Adrenal gland (tissue), 5 donors: ENCODE measurements at regions not wholly inside any gene's neighbourhood (a gene's known extent, or its start where the extent isn't known, plus 50 kb on each side); places are given as distances from the start of the nearest gene placed in this dataset.

Source experiments
- CTCF ChIP-seq, 6 experiments: fragments of 450-650 bp in 4 of 6; fragments of 200-600 bp in 2 of 6; sonication (generic) in 1 of 6; IDR thresholded peaks; 1 replicate in 5 of 6; 2 replicates in 1 of 6; pipeline versions ENCODE4 v1.5.1 to v1.8.0; 2016 to 2021; ENCODE audit warnings: antibody characterized with exemption in 6 of 6, mild to moderate bottlenecking in 2 of 6, moderate library complexity in 1 of 6
- POLR2A ChIP-seq, 2 donors: fragments of 450-650 bp; IDR thresholded peaks; one replicate each; pipeline ENCODE4 v1.6.1; 2017; ENCODE audit warnings: antibody characterized with exemption in 2 of 2, mild to moderate bottlenecking in 2 of 2, moderate library complexity in 1 of 2
- donor health status: DM: no; HTN: no; CAD: no.

GRCh38 chr3:8001712-8002111 lies 499.9 kb upstream of the LMCD1 start:
- TF ChIP-seq CTCF (IDR thresholded peaks at IDR 0.05) = no peak
- TF ChIP-seq POLR2A (IDR thresholded peaks at IDR 0.05) = no peak
